Umbilical cord (tissue), 1 donor: ENCODE measurements at regions not wholly inside any gene's neighbourhood (a gene's known extent, or its start where the extent isn't known, plus 50 kb on each side); places are given as distances from the start of the nearest gene placed in this dataset.
"Not testable (repeated sequence)": the region's sequence is repeated elsewhere in the genome, so short reads cannot be mapped to it uniquely, and the experiment has no call there.

Experiments
- DNase-seq: peaks from one replicate; pipeline ENCODE4 v3.0.0-alpha.2; 2015; ENCODE audit warnings: low spot score

DNA sequence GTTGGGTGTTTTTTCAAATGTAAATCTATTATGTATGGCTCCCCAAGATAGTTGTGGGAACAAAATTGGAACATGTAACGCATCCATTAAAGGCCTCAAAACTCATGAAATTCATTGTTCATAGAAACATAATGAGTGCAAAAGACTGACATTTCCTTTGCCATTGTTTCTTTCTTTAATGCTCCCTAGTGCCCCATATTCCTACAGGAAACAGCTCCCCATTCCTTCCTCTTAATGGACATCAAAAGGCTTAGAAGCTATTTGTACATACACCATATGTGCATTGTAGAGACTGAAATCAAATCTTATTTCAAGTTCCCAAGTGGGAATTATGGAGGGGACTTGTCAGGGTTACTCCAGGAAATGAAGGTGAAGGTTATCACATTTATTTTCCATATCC lies 139.1 kb downstream of the AHR start:
- DNase-seq: no peak

DNA sequence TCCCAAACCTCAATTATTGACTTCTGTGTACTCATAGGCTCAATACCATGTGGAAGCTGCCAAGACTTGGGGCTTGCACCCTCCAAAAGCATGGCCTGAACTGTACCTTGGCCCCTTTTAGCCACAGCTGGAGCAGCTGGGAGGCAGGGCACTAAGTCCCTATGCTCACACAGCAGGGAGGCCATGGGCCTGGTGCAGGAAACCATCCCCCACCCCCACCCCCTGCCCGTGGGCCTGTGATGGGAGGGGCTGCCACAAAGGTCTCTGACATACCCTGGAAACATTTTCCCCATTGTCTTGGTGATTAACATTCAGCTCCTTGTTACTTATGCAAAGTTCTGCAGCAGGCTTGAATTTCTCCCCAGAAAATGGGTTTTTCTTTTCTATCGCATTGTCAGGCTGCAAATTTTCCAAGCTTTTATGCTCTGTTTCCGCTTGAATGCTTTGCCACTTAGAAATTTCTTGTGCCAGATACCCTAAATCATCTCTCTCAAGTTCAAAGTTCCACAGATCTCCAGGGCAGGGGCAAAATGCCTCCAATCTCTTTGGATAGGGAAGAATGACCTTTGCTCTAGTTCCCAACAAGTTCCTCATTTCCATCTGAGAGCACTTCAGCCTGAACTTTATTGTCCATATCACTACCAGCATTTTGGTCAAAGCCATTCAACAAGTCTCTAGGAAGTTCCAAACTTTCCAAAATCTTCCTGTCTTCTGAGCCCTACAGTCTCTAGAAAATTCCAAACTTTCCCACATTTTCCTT lies 141.8 kb downstream of the AHR start:
- not testable (repeated sequence) for DNase-seq

DNA sequence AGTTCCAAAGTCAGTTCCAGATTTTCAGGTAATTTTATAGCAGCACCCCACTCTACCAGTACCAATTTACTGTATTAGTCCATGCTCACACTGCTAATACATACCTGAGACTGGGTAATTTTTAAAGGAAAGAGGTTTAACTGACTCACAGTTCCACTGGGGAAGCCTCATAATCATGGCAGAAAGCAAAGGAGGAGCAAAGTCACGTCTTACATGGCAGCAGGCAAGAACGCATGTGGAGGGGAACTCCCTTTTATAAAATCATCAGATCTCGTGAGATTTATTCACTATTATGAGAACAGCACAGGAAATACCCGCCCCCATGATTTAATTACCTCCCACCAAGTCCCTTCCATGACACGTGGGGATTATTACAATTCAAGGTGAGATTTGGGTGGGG lies 142.4 kb downstream of the AHR start:
- DNase-seq: no peak

- no peak for DNase-seq
Observed at GRCh38 chr7:17441557-17441956, 143.1 kb downstream of the AHR start.

- no peak for DNase-seq
Observed at GRCh38 chr7:17444151-17444550, 145.7 kb downstream of the AHR start.

- DNase-seq: no peak
Observed at GRCh38 chr7:17444673-17445072, 146.2 kb downstream of the AHR start.

DNA sequence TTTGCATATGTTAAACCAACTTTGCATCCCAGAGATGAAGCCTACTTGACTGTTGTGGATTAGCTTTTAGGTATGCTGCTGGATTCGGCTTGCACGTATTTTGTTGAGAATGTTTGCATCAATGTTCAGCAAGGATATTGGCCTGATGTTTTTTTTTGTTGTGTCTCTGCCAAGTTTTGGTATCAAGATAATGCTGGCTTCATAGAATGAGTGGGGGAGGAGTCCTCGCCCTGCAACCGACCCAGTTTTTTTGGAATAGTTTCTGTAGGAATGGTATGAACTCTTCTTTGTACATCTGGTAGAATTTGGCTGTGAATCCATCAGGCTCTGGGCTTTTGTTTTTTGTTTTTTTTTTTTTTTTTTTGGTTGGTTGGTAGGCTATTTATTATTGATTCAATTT lies 147.9 kb downstream of the AHR start:
- DNase-seq: no peak

DNA sequence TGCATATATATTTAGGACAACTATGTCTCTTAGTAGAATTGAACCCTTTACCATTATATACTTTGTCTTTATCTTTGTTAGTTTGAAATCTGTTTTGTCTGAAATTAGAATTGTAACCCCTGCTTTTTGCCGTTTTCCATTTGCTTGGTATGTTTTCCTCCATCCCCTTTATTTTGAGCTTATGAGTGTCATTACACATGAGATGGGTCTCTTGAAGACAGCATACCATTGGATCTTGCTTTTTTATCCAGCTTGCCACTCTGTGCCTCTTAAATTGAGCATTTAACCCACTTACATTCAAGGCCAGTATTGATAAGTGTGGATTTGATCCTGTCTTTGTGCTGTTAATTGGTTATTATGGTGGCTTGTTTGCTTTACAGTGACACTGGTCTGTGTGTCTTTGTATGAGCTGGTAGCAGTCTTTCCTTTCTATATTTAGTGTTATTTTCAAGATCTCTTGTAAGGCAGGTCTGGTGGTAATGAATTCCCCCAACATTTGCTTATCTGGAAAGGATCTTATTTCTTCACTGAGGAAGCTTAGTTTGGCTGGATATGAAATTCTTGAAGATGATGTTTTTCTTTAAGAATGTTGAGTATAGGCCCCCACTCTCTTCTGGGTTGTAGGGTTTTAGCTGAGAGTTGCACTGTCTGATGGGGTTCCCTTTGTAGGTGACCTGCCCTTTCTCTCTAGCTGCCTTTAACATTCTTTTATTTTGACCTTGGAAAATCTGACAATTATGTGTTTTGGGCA lies 149.5 kb downstream of the AHR start:
- no peak for DNase-seq

DNA sequence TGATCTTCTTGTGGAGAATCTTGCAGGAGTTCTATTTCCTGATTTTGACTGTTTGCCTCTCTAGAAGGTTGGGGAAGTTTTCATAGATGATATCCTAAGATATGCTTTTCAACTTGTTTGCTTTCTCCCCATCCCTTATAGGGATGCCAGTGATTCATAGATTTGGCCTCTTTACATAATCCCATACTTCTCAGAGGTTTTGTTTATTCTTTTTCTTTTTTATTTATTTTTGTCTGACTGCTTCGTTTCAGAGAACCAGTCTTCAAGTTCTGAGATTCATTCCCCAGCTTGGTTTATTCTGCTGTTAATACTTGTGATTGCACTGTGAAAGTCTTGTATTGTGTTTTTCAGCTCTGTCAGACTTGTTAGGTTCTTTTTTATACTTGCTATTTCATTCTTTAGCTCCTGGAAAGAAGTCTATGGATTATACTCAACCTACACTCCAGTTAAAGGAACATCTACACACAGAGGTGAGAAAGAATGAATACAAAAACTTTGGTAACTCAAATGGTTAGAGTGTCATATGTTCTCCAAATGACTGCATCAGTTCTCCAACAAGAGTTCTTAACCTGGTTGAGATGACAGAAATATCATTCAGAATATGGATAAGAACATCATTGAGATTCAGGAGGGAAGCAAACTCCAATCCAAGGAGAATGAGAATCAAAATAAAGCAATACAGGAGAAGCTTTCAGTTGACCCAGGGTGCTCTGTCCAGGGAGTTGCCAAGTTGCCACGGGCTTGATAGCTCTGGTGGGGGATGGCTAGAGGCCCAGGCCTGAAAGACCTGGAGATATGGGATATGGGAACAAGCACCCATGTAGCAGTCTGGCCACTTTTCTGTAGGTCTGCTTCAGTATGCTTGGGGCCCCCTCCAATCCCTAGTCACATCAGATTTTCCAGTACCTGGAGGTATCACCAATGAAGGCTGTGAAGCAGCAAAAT lies 150.3 kb downstream of the AHR start:
- DNase-seq: no peak

DNA sequence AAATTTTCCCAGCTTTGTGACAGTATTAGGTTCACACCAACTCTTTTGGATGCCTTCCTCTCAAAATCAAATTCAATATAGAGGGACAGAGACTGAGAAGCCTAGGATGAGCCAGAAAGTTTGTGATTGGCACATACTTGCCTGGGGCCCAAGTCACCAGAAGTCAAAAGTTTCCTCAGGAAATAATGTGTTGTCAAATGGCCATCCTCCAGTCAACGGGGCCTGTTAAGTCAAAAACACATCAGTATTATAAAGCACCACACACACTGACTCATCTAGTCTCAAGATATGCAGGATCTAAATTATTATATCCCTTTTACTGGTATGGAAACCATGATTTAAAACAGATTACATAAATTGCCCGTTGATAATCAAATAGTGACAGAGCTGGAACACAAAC lies 158.1 kb downstream of the AHR start:
- peak; percentile 13 for DNase-seq

DNA sequence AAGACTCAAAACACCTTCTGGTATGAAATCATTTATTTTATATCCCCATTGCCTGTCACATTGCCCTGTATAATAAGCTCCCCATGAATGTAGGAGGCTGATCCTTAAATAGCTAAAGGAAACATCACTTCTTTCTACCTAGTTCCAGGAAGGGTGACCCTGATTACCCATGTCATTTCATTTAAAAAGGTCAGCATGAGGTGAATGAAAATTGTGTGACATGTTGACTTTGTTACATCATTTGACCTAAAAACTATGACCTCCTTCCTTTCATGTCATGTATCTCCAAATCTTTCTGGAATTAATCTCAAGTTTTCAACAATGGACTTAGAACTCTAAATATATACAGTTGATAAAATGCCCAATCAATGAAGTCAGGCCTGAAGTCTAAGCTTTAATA lies 161.5 kb downstream of the AHR start:
- DNase-seq: no peak

- no peak for DNase-seq
Observed at GRCh38 chr7:17460665-17461064, 162.2 kb downstream of the AHR start.

DNA sequence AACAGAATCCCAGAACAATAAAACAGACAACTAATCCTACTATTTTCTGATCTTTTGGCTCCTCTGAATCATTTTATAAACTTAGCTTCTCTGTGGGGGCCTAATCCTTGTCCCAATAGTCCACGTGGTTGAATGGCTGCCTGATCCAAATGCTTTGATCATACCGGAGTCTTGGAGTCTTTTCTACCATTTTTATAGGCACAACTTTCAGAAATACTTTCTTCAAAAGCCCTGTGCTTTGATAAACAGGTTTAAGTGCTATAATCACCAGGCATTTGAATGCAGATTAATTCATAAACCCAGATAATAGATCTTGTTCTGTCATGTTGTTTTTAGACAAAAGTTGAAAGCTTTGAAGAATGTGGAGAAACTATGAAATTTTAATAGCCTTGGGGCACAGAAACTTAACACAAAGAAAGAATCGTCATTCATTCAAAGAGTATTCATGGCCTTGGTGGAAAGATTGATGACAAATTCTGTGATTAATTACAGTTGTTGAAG lies 163.7 kb downstream of the AHR start:
- DNase-seq: peak; percentile 83

- no peak for DNase-seq
Observed at GRCh38 chr7:17463511-17464085, 165.1 kb downstream of the AHR start.

DNA sequence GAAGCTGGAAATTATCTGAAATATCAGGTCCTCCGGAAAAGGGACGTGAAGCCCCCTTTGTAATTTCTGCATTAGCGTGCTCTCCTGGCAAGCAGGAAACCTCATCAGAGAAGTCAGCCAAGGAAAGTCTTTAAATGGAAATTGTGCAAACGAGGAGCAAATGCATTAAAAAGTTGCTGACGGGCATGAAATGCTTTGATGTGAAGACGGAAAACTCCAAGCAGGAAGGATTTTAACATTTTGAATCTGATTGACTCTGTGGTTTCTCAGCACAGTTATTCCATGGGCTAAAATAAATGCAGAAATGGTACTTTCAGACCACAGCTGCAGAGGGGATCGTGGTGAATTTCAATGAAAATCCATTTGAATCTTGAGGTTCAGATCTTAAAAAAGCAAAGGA lies 167.8 kb downstream of the AHR start:
- DNase-seq: peak; percentile 38

DNA sequence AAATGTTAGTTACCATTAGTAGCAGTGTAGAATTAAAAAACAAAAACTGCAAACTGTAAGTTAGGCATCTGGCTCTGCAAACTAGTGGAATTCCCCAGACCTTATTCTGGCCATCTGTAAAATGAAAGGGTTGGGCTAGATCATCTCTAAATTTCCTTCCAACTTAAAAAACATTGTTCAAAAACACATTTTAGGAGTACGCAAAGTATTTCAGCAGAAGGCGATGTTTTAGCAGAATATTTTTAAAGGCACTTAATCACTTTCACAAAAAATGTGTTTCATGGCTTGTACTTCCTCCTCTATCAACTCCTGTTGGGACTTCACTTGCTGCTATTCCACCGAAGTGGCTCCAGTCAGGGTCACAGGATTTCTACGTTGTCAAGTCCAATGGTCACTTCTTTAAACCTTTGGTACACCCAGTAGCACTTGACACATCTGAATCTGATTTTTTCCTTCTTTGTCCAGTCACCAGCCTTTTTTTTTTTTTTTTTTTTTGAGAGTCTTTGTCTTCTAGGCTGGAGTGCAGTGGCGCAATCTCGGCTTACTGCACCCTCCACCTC lies 169.0 kb downstream of the AHR start:
- no peak for DNase-seq

DNA sequence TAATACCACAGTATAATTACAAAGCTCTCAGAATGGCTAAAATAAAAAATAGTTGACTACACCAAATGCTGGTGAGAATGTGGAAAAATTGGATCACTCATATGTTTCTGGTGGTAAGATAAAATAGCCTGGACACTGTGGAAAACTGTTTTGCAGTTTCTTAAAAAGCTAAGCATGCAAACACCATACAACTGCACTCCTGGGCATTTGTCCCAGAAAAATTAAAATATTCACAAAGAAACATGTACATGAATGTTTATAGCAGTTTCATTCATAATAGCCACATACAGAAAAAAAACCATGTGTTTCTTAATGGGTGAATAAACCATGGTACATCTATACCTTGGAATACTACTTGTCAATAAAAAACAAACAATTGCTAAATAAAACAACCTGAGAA lies 172.9 kb downstream of the AHR start:
- DNase-seq: no peak

GRCh38 chr7:17472518-17472917 lies 174.1 kb downstream of the AHR start:
- DNase-seq: no peak

DNA sequence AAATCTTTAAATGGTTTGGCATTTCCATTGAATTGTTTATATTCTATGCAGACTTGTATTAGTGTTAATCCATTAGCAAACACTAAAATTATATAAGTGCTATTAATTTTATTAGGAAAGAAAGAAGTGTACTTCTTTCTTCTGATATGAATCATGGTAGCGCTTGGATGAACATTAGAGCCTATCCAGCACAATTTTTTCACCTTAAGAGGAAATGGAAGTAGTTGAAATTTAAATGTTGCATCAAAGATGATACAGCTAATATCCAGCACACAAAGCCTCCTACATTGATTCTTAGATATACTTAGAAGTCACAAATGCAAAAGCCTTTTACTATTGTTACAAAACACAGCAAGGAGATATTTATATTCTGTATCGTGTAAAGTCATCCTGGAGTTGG lies 174.5 kb downstream of the AHR start:
- no peak for DNase-seq

DNA sequence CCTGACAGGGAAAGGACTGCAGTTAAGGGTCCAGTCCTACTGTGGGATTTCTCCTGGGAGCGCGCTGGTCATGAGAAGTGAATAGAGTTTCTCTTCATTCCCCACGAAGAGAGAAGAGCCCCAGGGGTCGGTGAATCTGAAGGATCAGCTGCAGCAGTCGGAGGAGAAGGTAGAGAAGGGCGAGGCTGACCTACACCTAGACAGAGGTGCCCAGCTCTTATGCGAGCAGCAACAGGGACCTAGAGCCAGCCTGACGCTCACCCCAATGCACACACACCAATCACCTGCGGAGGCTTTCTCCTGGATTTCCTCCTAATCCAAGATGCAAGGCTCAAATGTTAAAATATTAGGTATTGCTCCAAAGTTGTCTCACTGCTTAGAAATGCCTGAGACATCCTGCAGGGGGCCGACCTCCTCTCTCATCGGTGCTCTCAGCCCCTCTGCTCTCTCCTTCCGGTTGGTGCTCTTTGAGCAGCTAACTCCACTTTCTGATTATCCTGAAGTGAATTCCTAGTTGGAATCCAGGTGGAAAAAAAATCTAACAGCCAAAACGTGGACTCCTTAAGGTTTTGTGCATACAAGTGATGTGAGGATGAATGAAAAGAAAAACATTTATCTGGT lies 176.4 kb downstream of the AHR start:
- no peak for DNase-seq

GRCh38 chr7:17477182-17477581 lies 178.7 kb downstream of the AHR start:
- no peak for DNase-seq
